Hepatic stellate cell (primary cell): ENCODE measurements at regions not wholly inside any gene's neighbourhood (a gene's known extent, or its start where the extent isn't known, plus 50 kb on each side); places are given as distances from the start of the nearest gene placed in this dataset.

Experiments
- DNase-seq: peaks from one replicate; pipeline ENCODE4 v3.0.0; 2011; ENCODE audit warnings: low spot score

DNA sequence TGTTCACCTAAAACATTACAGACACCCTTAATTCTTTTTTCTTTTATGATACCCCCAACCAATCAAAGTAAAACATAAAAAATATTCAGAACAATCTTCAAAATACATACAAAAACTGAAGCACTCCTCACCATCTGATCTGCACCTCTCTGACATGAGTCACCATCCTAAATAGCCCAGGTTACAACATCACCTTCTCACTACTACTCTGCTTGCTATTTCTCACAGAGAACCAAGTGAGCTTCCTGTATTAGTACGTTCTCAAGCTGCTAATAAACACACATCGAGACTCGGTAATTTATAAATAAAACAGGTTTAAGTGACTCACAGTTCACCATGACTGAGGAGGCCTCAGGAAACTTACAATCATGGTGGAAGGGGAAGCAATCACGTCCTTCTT is 183.5 kb downstream of the CBLN2 start:
- DNase-seq: no peak

- no peak for DNase-seq
Observed at GRCh38 chr18:72342933-72343332, 201.2 kb downstream of the CBLN2 start.

DNA sequence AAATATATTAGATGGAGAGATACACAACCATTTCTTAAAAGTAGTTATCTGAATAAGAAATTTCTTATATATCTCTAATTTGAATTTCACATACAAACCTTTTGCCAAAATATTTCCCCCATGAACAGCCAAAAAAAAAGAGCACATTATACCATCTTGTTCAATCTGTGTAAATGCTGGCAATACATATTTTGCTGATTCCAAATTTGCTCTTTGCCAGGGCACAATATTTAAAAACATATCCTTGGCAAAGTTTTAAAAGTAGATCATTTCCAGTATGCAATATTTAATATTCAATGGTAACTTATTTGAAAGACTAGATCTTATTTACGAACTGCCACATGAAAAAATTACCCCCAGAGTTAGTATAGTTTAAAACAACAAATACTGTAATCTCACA is 204.2 kb downstream of the CBLN2 start:
- no peak for DNase-seq

DNA sequence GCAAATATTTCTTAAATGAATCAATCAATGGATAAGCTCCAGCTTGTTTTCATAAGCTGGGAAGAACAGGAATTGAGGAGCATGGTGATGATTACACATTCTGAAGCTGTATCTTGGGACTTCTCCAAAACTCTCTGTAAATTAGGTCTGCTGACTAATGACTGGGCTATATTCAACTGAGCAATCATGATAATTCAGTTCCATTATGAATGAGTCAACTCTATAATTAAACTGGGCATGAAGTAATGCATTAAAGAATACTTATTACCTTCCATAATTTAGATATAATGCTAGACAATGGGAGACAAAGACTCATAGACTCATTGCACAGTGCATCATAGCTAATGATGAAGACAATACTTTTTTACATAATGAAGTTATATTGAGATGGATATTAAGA is 207.4 kb downstream of the CBLN2 start:
- DNase-seq: no peak

GRCh38 chr18:72329533-72329932 is 214.6 kb downstream of the CBLN2 start:
- DNase-seq: no peak

DNA sequence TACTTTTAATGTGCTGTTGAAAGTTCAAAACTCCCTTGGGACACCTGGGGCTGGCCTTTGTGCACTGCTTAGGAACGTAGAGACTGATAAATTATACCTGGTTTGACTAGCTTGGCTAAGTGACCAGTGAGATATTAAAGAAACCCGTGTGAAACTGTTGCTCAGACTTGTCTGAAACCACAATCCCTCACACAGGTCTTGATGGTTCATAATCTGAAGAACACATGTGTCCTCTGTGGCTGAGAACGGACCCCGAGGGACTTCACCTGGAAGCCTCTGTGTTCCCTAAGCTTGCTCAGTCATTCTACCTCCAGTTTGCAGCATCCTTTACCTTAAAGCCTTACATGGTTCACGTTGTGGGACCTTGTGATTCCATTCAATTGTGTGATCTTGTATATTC is 218.8 kb downstream of the CBLN2 start:
- DNase-seq: no peak

- DNase-seq: no peak
Observed at GRCh38 chr18:72324677-72325076, 219.5 kb downstream of the CBLN2 start.

- no peak for DNase-seq
Observed at GRCh38 chr18:72316497-72316896, 227.6 kb downstream of the CBLN2 start.

GRCh38 chr18:72283148-72283925 is 260.8 kb downstream of the CBLN2 start:
- DNase-seq: no peak

DNA sequence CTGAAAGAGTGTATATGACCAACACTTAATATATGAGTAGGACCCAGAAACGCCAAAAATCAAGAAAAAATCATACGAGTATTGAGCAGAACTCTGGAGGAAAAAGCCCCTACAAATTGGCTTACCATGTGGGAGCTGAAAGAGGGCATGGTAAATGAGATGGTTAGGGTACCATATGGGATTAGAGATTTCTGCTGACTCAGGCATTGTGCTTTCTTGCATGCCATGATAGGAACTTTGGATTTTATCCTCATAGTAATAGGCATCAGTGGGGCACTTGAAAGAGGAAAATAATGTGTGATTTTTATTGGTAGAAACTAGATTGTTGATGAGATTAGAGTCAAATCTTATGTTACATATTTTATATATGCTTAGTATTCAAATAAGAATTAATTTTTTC is 271.1 kb downstream of the CBLN2 start:
- DNase-seq: no peak

- DNase-seq: no peak
Observed at GRCh38 chr18:72261590-72261989, 282.6 kb downstream of the CBLN2 start.

GRCh38 chr18:72246076-72246475 is 298.1 kb downstream of the CBLN2 start:
- DNase-seq: no peak

- no peak for DNase-seq
Observed at GRCh38 chr18:72235422-72235821, 308.7 kb downstream of the CBLN2 start.

DNA sequence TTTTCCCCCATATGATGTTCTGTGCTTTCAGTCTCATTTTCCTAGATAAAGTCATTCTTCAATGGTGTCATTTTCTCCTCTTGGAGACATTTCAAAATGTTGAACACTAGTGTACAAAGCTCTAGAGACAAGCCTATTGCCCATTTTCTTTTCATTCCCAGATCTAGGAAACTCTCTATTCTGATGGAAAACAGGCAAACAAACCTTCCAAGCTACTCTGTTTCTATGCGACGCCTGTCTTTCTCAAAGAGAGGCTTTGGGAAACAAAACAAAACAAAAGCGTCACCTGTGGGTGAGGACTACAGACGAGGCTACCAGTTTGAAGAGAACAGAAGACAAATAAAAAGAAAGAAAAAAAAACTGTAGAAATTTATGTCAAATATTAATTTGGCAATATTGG is 311.0 kb downstream of the CBLN2 start:
- DNase-seq: no peak

DNA sequence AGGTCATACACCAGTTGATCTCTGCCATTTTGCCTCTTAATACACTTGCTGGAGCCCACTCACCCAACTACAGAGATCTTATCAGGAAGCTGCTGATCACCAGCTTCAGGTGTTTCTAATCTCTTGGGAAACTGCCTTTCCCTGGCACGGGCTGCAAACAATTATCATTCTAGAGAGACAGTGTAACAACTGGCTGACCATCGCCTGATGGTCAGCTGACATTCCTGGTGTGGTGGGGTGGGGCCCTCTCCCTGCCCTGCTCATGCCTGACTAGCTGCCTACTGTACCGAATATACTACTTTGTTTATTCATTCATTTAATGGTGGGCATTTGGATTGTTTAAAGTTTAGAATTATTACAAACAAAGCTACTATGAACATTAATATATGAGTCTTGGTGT is 311.5 kb downstream of the CBLN2 start:
- no peak for DNase-seq

- no peak for DNase-seq
Observed at GRCh38 chr18:72225958-72226357, 318.2 kb downstream of the CBLN2 start.

DNA sequence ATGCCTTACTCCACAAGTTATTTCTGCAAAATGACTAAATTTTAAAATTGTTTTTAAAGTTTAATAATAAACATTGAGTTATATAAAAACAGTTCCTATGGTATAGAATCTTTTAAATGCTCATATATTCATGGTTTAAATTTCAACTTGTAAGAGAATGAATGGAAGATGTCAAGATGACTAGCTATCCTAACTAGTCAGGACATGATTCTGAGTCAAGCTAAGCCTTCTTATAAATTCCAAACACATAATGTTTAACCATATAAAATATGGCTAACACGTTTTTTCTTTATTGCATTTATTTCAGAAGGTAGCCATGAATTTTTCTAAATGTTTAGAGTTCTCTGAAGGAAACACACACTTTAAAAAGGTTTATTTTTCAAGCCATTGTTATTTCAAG is 320.4 kb downstream of the CBLN2 start:
- DNase-seq: no peak

DNA sequence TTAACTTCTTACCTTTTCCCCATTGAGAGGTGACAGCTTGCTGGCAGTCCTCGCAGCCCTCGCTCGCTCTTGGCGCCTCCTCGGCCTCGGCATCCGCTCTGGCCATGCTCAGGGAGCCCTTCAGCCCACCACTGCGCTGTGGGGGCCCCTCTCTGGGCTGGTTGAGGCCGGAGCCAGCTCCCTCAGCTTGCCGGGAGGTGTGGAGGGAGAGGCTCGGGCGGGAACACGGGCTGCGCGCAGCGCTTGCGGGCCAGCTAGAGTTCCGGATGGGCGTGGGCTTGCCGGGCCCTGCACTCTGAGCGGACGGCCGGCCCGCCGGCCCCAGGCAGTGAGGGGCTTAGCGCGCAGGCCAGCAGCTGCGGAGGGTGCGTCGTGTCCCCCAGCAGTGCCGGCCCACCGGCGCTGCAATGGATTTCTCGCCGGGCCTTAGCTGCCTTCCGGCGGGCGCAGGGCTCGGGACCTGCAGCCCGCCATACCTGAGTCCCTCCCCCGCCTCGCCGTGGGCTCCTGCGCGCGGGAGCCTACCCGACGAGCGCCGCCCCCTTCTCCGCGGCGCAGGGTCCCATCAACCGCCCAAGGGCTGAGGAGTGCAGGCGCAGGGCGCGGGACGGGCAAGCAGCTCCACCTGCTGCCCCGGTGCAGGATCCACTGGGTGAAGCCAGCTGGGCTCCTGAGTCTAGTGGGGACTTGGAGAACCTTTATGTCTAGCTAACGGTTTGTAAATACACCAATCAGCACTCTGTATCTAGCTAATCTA is 335.0 kb downstream of the CBLN2 start:
- DNase-seq: no peak

- DNase-seq: no peak
Observed at GRCh38 chr18:72207280-72207679, 336.9 kb downstream of the CBLN2 start.

DNA sequence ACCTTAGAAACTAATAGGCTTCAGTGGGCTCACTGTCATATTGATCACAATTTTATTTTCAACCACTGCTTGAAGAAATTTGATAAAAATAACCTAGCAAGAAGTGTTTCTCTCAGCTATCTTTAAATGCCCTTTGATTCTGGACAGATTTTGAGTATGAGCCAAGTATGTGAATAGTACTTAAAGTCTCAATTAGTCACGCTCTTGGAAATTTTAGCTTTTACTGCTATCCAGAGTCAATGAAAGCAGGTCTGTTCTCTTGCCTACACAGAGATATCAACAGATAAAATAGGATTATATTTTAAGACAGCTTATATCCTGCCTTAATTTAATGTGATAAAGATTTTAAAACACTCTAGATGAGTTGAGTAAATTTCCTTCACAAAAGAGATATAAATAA is 337.3 kb downstream of the CBLN2 start:
- DNase-seq: no peak

- DNase-seq: no peak
Observed at GRCh38 chr18:72201032-72201431, 343.1 kb downstream of the CBLN2 start.

DNA sequence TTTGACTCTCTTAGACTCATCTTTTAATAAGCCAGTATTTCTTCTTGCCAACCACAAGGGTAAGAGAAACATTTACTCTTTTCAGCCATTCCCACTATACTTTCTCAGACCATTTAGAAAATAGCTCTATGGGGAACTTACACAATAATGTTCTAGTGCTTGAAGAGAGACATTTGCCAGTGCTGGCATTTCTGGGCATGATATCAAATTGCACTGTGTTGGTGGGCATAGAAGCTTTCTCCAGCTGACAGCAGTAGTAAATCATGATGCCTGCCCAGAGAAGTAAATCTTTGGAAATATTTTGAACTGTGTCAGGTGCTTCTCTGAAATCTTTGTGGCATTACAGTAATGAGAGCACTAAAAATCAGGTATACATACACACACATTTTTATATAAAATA is 346.6 kb downstream of the CBLN2 start:
- DNase-seq: no peak

- DNase-seq: no peak
Observed at GRCh38 chr18:72194072-72194471, 350.1 kb downstream of the CBLN2 start.

DNA sequence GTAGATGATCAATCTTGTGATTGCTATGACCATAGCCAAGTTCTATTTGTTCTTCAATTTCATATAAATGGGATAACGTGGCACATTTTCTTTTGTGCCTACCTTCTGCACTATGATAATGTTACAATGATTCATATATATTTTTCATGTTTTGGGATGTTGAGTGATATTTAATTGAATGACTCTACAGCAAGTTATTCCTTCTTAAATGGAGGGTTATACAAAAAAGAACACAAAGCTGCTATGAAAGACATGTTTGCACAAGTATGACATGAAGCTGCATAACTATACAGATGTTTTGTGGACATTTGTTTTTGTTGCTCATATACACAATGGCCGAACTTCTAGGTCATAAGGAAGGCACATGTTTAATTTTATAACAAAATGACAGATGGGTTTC is 356.2 kb downstream of the CBLN2 start:
- no peak for DNase-seq
